ENCODE measurements at regions not wholly inside any gene's neighbourhood (a gene's known extent, or its start where the extent isn't known, plus 50 kb on each side); places are given as distances from the start of the nearest gene placed in this dataset.

GRCh38 chr12:24560831-24561271 lies 388.1 kb downstream of the BCAT1 start:
- TF ChIP-seq GATA2 (IDR thresholded peaks at IDR 0.05; ENCODE audit: low read depth, low read length): no peak
- TF ChIP-seq GATA3 (IDR thresholded peaks at IDR 0.05; ENCODE audit: low read depth, low read length): no peak

Measured in SH-SY5Y (cell line).